Dermis microvascular lymphatic vessel endothelial cell (primary cell): ENCODE measurements at regions not wholly inside any gene's neighbourhood (a gene's known extent, or its start where the extent isn't known, plus 50 kb on each side); places are given as distances from the start of the nearest gene placed in this dataset.

Source experiments
- DNase-seq, 2 donors: peaks; one replicate each; pipeline versions ENCODE4 v3.0.0 to v3.0.0-alpha.2; 2010; ENCODE audit warnings: low read depth in 2 of 2

DNA sequence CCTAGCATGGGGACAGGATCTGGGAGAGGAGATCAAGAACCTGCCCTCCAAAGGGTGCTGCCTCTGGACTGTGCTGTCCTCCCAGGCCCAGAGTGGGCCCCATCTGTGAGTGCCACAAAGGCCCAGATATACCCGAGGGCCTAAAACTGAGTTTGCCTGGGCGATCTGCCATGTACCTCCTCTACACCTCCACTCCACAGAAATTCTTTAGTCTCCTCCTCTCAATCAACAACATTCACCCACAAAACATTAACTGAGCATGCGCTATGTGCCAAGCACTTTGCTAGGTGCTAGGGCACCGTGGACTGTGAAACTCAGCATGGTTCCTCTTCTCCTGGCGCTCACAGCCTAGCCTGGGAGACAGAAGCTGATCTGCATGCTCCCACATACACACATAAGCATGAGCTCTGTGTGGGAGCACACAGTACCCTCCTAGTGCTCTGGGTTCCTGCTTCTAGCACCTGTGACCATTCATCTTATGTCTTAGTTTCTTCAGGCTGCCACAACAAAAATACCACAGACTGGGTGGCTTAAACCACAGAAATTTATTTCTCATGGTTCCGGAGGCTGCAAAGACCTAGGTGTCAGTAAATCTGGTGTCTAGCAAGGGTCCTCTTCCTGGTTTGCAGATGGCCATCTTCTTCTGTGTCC, 82.0 kb upstream of the FSTL4 start:
- no peak for DNase-seq

DNA sequence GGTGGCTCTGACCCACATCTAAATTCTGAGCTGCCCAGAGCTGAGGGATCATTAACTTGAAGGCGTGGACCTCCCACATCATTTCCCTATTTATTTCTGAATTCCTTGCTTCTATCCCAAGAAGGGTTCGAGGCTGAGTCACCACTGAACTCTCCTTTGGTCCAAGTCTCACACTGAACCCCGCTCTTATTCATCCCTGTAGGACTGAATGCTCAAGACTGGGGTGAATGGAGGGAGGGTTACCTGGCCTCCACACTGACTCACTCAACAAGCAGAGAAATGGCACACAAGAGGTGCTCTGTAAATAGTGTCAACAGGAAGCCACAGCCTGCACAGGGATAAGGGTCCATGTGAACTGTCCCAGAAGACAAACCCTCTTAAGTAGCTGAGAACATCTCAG, 79.1 kb upstream of the FSTL4 start:
- DNase-seq, result no peak

DNA sequence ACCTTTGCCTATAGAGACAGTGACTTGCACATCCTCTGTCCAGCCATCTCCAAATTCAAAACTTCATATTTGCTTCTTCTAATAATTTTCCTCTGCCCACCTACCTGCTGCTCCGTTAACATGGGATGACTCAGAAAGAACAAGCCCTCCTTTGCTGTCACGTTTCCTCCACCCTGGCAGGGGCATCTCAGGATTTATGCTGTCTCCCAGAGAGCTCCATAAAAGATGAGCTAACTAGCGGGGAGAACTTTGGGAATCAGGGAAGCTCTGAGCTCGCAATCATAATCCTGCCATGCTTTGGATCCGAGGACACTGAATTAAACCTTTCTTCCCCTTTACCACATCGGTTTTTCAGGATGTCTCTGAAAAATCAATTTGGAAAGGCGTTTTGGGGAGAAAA, 78.4 kb upstream of the FSTL4 start:
- DNase-seq, result no peak

DNA sequence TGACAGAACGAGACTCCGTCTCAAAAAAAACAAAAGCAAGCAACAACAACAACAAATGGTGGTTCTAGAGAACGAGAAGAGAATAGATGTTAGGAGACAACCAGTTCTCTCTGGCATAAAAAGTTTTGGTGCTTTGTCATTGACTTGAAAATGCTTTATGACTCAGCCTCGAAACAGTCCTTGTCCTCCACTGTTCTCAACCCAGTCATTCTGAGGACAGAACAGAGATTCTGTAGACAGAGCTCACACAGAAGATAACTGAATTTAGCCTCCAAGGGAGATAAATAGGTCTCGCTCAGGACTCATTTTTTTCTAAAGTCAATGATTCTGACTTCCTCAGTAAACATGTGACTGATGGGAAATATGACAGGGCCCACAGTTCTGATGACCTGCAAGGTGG, 76.0 kb upstream of the FSTL4 start:
- DNase-seq, result no peak

DNA sequence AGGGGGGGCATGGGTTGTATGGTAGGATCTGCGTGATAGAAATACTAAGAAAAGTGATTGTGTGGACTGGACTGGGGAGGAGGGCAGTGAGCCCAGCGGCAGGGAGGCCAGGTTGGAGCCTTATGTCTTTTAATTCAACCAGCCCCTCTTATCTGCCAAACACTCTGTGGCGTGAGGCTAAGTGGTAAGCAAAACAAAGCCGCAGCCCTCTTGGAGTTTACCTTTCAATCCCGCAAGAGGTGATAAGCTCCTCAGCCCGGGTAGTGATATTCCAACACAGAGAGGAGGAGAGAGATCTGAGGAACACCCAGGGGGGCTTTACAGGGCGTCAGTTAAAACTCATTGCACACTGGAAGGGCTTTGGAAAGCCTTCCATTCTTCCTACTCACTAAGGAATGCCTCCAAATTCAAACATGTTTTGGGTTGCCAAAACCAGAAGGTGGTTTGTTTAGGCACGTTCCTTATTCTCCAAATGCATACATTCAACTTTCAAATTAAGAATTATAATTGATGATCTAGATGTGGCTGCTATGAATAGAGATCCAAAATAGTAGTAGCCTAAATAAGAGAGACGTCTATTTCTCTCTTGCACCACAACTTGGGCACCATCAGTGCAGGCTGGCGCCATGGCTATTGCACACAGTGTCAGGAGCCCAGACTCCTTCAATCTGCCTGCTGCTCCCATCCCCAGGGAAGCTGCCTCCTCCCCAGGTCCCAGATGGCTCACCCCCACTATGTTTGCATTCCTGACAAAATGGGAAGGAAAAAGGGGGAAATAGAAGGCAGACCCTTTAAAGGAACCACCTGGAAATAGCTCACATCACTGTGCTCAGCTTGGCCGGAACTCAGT, 75.1 kb upstream of the FSTL4 start:
- DNase-seq, result no peak

- no peak for DNase-seq
Observed at GRCh38 chr5:133686566-133686965, 74.2 kb upstream of the FSTL4 start.

- DNase-seq, result no peak
Observed at GRCh38 chr5:133685402-133686018, 73.2 kb upstream of the FSTL4 start.

DNA sequence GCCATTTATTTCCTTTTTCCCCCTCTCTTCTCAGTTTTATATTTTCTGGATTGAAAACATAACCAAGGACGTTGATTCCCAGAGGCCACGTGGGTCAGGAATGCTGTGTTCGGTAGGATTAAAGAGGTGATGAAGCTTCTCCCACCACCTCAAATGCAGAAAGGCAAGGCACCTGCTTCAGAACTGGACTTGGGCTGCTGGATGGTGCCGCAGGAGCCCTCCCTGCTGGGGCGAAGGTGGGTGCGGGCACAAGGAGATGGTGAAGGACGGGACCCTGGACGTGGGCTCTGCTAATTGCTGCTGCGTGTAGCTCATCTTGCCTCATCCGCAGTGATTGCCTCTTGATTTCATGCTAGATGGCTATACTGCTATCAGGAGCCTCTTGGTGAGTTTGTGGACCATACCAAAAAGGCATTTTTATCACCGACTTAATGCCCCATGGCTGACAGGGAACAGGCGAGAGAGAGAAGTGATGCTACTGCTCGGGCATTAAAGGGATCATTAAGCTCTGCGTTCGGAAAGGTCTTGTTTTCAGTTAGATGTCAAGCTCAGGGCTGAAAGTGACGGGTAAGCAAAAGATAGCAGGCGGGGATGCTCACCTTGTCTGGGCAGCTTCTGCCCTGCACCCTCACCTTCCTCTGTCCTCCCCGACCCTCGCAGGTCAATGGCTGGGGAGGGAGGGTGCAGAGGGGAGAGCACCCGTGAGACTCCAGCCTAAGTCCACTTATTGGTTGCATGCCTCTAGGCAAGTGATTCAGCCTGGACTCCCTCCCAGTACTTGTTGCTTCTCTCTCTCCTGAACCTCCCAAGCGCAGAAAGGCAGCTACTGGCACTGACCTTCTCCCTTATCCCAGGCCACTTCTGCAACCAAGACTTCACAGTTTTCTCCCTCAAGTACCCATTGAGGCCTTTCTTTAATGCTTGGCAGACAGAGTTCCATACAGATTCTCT, 71.6 kb upstream of the FSTL4 start:
- DNase-seq, result no peak

GRCh38 chr5:133682451-133682850, 70.1 kb upstream of the FSTL4 start:
- no peak for DNase-seq

- no peak for DNase-seq
Observed at GRCh38 chr5:133681896-133682295, 69.6 kb upstream of the FSTL4 start.

DNA sequence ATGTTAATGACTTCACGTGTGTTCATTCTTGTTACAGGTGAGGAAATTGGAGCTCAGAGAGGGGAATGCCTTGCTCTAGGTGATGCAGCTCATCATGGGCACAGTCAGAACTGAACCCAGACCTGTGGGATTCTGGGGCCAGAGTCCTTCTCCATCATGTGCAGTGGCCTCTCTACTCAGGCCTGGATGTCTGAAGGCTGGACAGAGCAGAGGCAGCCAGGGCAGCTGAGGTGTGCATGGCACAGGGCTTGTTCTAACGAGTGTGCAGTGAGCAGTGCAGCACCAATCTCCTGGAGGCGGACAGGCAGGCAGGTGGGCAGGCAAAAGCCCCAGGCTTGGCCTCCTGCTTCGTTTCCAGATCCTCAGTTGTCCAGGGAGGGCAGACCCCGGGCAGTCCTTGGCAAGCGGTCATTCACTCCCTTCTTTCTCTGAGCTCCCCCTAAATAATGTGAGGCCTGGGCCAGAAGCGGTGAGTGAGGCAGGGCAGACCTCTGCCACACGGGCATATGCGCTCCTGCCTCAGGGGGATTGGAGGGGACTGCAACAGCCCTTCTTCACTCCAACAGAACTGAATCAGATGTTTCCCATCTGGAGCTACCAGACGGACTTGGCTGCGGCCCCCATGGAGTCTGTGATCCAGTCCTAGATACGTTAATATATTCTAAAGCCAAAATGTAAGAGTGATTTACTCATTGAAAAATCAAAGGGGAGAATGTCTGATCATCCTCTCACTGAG, 68.7 kb upstream of the FSTL4 start:
- no peak for DNase-seq

GRCh38 chr5:133679534-133679933, 67.2 kb upstream of the FSTL4 start:
- DNase-seq, result no peak

DNA sequence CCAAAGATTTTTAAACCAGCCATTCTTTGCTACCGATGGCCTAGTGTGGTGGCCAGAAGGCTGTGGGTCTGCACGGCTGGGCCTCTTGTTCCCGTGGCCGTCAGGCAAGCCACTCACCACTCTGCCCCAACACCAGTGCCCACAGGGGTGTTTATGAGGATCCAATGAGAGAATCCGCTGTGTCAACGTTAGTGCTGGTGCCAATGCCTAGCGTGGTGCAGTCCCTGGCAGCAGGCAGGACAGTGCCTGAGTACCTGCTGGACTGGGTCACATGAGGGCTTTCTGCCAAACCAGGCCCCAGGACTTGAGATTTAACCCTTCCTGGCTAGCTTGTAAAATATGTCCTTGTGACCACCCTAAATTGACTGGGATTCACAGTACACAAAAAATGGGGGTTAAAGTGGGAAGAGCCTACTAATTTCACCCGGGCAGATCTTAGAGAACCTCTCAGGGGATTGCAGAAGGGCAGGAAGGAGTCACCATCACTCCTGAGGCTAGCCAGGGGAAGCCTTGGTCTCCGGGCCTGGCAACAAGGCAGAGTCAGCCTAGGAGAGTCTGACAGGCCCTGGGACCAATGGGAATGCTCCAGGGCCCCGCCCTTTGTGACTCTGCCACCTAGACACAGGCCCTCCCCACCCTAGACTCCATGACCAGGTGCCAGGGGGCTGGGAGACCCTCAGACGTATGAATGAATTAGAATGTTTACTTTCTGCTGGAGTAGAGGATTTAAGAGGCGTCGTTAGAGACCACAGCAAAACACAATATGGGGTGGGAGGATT, 63.2 kb upstream of the FSTL4 start:
- no peak for DNase-seq

- no peak for DNase-seq
Observed at GRCh38 chr5:133670336-133670735, 58.0 kb upstream of the FSTL4 start.

DNA sequence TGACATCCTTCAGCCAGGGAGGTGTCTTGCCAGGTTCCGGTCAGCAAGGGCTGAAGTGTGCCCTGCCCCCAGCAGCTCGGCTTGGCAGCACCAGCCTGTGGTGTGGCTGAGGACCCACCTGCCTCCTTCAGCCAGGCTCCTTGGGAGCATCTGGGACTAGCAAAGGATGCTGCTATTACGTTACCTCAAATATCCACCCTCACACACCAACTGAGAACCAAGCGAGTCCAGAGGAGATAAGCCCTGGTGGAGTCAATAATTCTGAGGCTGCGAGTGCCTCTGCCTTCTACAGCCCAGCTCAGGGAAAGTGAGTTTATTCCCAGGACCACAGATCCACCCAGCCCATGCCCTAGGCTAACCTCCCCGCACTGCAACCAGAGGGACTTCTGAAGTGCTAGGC, 57.1 kb upstream of the FSTL4 start:
- DNase-seq, result no peak

- DNase-seq, result no peak
Observed at GRCh38 chr5:133668458-133668857, 56.1 kb upstream of the FSTL4 start.

- no peak for DNase-seq
Observed at GRCh38 chr5:133667217-133667616, 54.9 kb upstream of the FSTL4 start.

- DNase-seq, result no peak
Observed at GRCh38 chr5:133665571-133665970, 53.2 kb upstream of the FSTL4 start.

DNA sequence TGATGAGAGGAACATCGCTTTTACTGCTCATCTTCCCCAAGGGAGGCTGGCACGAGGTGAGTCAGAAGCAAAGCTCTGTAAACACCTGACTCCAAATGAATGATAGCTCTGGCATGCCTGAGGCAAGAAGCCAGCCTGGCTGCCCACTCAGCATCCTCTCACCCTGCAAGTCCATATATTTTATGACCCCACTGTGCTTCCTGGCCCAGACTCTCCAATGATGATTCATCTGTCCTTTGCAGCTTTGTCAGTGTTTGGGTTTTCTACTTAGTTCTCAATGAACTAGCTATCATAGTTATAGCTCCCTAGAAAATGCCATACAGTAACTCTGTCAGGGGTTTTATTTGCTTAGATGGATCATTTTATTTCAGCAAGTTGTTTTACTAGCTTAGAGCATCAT, 52.1 kb upstream of the FSTL4 start:
- DNase-seq, result peak; percentile 5 to 59

DNA sequence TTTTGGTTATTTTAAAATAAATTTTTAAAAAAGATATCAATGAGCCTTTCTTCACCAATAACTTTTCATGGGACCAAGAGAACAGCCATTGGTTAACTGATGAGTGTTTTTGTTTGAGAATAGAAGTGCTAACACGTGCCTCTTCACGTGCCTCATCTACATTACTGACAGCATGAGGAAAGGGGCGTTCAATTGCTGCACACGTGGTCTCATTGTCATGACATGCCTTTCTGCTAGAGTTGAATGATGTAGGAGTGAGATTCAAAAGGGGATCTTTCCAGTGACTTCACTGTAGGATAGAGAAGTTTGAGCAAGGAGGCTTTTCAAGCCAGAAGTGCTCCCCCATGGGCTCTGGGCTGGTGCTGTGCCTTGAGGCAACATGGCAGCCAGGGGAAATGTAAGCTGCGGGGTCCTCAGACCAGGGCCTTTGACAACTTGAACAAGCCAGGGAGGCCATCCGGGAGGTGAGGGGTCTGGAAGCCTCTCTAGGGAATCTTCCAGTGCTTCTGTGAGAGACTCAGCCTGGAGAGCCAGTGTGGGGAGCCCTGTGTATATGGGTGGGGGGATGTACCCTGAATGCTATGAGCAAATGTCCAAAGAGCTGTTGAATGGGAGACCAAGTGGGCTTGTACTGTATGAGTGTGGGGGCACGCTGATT, 51.2 kb upstream of the FSTL4 start:
- DNase-seq, result no peak
